ENCODE measurements at regions not wholly inside any gene's neighbourhood (a gene's known extent, or its start where the extent isn't known, plus 50 kb on each side); places are given as distances from the start of the nearest gene placed in this dataset.

DNA sequence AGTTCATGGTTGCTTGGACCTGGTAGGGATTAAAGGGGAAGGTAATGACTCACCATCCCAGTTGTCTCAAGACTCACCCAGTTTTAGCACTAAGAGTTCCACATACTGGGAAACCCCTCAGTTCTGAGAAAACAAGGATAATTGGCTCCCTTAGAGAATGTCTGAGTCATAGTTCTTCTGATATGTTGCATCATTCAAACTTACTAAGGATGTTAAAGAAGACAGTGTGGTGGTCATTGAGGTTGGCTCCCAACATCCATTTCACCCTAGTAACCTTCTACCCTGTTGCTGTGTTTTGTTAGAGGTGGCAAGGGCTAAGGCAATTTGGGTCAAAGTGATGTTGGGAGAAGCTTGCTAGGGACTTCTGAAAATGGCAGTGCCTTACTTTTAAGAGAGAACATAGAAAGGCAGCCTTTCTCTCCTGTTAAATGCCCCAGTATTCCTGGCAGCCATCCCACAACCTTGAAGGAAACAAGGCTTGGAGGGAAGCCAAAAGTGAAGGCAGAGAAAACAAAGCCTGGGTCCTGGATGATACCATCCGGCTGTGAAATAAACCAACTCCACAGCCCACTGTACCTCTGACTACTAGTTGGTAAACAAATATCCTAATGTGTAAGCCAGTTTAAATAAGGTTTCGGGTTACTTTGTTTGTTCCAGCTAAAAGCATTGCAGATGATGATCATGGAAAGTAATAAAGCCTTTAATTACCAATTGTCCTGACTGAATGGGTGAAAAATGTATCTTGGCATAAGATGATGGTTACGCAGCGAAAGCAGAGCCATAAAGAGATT lies 80.4 kb upstream of the ADAMTSL1 start:
- peak; percentile 43 to 54 for DNase-seq

- DNase-seq: no peak
Measured at GRCh38 chr9:18394847-18395351, 79.1 kb upstream of the ADAMTSL1 start.

GRCh38 chr9:18396102-18396728 lies 77.7 kb upstream of the ADAMTSL1 start:
- no peak for DNase-seq

DNA sequence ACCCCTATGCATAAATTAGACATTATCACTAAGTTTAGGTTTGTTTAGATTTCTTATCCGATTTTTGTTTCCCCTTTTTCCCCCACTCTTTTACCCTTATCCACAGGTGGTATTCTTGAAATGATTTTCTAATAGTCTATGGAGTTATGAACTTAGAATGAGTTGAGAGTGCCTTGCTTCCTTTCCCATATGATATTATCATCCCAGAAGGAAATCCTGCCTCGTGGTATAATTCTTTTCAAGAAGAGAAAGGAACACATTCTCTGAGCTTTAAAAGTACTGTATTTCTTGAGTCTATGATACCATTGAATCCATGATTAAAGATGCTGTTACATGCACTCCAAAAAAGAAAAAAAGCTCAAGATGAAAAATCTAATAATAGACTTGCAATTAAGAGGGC lies 76.9 kb upstream of the ADAMTSL1 start:
- DNase-seq: no peak

DNA sequence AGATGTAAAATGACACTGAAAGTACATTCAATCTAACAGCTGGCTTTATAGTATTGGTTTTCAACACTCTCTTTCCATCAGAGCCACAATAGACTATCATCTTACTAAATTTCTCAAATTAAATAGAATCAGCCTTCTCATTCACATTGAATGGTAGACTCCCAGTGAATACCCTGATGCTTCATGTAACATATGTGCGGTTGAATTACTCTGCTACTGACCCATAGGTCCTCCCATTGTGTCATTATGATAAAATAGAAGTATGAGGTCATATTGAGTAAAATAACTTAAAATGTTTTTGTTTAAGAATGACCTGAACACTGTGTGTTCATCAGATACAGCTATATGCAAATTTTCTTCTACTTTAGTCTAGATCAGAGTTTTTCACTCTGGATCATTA lies 75.9 kb upstream of the ADAMTSL1 start:
- no peak for DNase-seq

GRCh38 chr9:18404434-18405029 lies 69.4 kb upstream of the ADAMTSL1 start:
- no peak for DNase-seq

DNA sequence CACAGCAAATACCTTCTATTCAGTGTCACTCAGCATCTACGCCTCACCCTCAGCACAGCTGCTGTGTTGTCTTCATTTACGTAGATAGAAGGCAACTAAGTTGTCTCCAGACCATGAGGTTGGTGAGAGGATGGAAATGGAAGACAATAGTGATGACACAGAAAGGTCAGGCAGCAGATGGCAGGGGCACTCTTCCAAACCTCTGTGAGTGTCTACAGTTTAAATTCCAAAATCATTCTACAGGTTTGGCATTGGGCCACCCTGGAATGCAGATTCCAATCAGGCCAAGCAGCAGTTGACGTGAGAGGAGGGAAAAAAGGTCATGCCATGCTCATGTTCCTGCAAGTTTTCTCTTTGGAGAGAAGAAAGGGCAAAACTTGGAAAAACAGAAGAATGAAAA lies 68.7 kb upstream of the ADAMTSL1 start:
- DNase-seq: no peak

DNA sequence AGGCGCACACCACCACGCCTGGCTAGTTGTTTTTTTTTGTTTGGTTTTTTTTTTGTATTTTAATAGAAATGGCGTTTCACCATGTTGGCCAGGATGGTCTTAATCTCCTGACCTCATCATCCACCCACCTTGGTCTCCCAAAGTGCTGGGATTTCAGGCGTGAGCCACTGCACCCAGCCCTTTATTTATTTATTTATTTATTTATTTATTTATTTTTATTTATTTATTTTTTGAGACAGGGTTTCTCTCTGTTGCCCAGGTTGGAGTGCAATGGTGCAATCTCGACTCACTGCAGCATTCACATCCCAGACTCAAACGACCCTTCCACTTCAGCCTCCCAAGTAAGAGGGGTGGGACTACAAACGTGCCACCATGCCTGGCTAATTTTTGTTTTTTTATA lies 63.0 kb upstream of the ADAMTSL1 start:
- no peak for DNase-seq

GRCh38 chr9:18421391-18421790 lies 52.6 kb upstream of the ADAMTSL1 start:
- no peak for DNase-seq

- no peak for DNase-seq
Measured at GRCh38 chr9:18422296-18423036, 51.5 kb upstream of the ADAMTSL1 start.

DNA sequence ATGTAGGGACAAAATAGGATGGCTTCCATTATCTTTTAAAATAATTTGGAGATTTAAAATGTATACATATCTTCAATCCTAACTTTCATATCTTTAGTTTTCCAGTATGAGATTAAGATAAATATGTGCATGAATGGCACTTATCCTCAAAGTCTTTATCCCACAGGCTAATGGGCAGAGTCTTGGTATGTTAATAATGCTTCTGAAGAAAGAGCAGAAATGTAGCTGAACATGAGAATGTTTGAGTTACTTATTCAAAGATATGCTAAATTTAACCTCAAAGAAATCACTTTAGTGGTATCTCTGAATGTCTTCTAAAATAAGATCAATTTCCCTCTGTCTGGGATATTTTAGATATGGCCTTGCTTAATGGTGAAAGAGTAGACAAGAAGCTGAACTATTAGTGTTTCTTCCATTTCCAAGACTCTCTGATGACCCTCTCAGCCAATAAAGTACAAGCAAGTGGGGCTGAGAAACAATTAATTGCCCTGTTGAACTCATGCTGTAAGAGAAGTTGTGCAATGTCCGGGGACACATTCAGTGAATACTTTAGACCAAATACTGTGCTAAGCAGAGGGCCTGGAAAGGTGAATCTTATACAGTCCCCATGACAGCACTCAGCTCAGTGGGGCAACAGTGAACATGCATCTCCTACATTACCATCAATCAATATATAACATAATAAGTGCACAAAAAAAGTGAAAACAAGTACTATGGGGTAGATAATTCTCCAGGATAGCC lies 50.0 kb upstream of the ADAMTSL1 start:
- DNase-seq: peak in 1 of 2 donors; percentile 18

Measured in right lung (tissue), 2 donors.